Transverse colon (tissue), 4 donors: ENCODE measurements at regions not wholly inside any gene's neighbourhood (a gene's known extent, or its start where the extent isn't known, plus 50 kb on each side); places are given as distances from the start of the nearest gene placed in this dataset.

ENCODE experiments used
- DNase-seq: peaks from one replicate; pipeline ENCODE4 v3.0.0-alpha.2; 2019
- H3K27ac ChIP-seq, 4 donors: fragments of 200-600 bp; sonication (generic); 2 replicates each; pipeline ENCODE4 v1.5.1; 2016 to 2018; ENCODE audit warnings: inconsistent platforms in 4 of 4
- H3K27me3 ChIP-seq: fragments of 200-600 bp; sonication (generic); 2 replicates; pipeline ENCODE4 v1.5.1; 2017; ENCODE audit warnings: inconsistent platforms
- H3K36me3 ChIP-seq, 4 donors: fragments of 200-600 bp; sonication (generic); 2 replicates each; pipeline ENCODE4 v1.5.1; 2017 to 2019; ENCODE audit warnings: inconsistent platforms in 4 of 4
- H3K4me1 ChIP-seq, 4 donors: fragments of 200-600 bp; sonication (generic); 2 replicates each; pipeline ENCODE4 v1.5.1; 2017 to 2020; ENCODE audit warnings: inconsistent platforms in 4 of 4
- H3K4me3 ChIP-seq, 4 donors: fragments of 200-600 bp; sonication (generic); 1 replicate in 1 of 4; 2 replicates in 3 of 4; pipeline versions ENCODE4 v1.5.1 to v1.6.1; 2017 to 2019; ENCODE audit warnings: inconsistent platforms in 4 of 4
- H3K9me3 ChIP-seq, 2 donors: fragments of 200-600 bp; sonication (generic); 2 replicates each; pipeline ENCODE4 v1.5.1; 2017 to 2019; ENCODE audit warnings: inconsistent platforms in 2 of 2
- EP300 ChIP-seq: sonication (generic); formaldehyde crosslinking; IDR thresholded peaks from one replicate; pipeline ENCODE4 v1.6.1; 2017; ENCODE audit warnings: antibody characterized with exemption, low read depth
- POLR2A ChIP-seq: fragments of 450-650 bp; IDR thresholded peaks from one replicate; pipeline ENCODE4 v1.6.1; 2016; ENCODE audit warnings: antibody characterized with exemption, mild to moderate bottlenecking, moderate library complexity
- POLR2AphosphoS5 ChIP-seq, 3 donors: sonication (generic); formaldehyde crosslinking; IDR thresholded peaks; one replicate each; pipeline ENCODE4 v1.6.1; 2016; ENCODE audit warnings: antibody characterized with exemption in 3 of 3
- WGBS, 2 donors: methylation state at CpG; one replicate each; pipeline ENCODE4 v1.1.5; 2018; ENCODE audit warnings: low coverage in 1 of 2; 5-methylcytosine and 5-hydroxymethylcytosine counted together
- in situ Hi-C, 4 donors: fragments of 200-750 bp; cut with MboI; loops; one replicate each; pipeline versions ENCODE4 v1.15.0 to v1.15.1; 2017; ENCODE audit warnings: low sequenced_read_pairs in 3 of 4, low pct_ligation_motif_present in 1 of 4, low pct_unique_long_range_greater_than_20kb in 1 of 4
- intact Hi-C: fragments of 100-400 bp; cut with DNase I; formaldehyde crosslinking; loops from one replicate; pipeline ENCODE4 v1.15.1; 2023; ENCODE audit warnings: low total_unique reads
- TF ChIP-seq, protein P1 (sequence below), 5 experiments: fragments of 200-600 bp in 3 of 5; fragments of 450-650 bp in 2 of 5; sonication (generic) in 3 of 5; IDR thresholded peaks; 1 replicate in 2 of 5; 2 replicates in 3 of 5; pipeline ENCODE4 v1.5.1; 2016 to 2017; ENCODE audit warnings: antibody characterized with exemption in 5 of 5, inconsistent platforms in 3 of 5, mild to moderate bottlenecking in 2 of 5, moderate library complexity in 1 of 5

DNA sequence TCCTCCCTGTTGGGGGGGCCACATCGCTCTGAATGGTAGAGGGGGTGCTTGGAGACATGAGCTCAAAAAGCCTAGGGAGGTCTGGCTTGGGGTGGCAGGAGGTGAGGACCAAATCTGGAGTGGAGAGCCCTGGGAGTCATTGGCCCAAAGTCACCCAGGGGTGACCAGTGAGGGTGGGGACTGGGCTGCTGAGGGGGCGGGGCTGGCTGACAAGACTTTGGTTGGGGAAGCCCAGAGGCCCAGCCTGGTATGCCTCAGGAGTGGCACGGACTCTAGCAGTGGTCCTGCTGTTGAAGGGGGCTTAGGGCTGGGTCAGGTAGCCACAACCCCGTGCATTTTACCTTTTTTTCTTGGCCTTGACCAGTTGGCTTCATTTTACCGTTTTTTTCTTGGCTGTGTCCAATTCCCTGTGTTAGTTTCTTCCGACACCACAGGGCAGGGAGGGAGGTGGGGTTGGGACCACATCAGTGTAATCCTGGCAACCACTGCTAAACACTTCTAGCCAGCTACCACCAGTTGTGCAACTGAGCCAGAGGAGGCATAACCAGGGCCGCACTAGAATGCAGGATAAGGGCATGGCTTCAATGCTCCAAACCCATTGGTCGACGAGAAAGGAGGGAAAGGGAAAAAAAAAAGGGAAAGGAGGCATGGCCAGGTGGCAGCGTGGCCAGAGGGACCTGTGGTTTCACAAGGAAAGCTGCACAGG is 105.3 kb upstream of the C2CD4B start:
- Histone ChIP-seq H3K9me3 (peaks cover 28 to 33% of the 10 kb centered on the region in 2 donors), H3K36me3 (no peaks in the 10 kb centered on the region), H3K27me3 (no peaks in the 10 kb centered on the region), H3K4me1 (no peaks in the 10 kb centered on the region), H3K27ac (no peak overlapping the region), H3K4me3 (no peak overlapping the region)
- TF ChIP-seq POLR2A: no peak
- no peak for TF ChIP-seq EP300
- TF ChIP-seq, protein P1, sequence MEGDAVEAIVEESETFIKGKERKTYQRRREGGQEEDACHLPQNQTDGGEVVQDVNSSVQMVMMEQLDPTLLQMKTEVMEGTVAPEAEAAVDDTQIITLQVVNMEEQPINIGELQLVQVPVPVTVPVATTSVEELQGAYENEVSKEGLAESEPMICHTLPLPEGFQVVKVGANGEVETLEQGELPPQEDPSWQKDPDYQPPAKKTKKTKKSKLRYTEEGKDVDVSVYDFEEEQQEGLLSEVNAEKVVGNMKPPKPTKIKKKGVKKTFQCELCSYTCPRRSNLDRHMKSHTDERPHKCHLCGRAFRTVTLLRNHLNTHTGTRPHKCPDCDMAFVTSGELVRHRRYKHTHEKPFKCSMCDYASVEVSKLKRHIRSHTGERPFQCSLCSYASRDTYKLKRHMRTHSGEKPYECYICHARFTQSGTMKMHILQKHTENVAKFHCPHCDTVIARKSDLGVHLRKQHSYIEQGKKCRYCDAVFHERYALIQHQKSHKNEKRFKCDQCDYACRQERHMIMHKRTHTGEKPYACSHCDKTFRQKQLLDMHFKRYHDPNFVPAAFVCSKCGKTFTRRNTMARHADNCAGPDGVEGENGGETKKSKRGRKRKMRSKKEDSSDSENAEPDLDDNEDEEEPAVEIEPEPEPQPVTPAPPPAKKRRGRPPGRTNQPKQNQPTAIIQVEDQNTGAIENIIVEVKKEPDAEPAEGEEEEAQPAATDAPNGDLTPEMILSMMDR (IDR thresholded peaks at IDR 0.05): no peak
- TF ChIP-seq POLR2AphosphoS5 (IDR thresholded peaks at IDR 0.05): no peak
- DNase-seq: no peak
- intact Hi-C loops (no loop called here), in situ Hi-C loops (no loop called here)
- 88 to 100% methylated on average over 1 to 10 of the region's 10 CpGs for WGBS, 2 donors

DNA sequence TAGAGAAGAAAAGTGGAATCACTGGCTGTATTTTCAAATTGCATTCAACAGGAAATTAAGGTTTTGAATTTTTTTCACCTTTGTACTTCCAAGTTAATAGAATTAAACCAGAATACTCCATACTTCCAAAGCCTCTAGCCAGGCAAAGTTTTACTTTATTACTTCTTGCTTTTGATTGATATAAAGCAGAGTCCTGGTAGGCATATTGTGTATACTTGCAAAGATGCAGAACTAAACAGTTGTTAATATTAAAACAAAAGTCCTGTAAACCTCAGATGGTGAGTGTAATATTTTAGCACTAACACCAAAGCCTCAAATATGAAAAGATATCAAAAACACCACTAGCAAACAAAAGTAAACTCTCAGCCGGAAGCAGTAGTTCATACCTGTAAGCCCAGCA is 107.2 kb upstream of the C2CD4B start:
- Histone ChIP-seq H3K4me1 (no peaks in the 10 kb centered on the region), H3K27ac (no peak overlapping the region), H3K36me3 (no peaks in the 10 kb centered on the region), H3K27me3 (no peaks in the 10 kb centered on the region), H3K9me3 (peaks cover 28 to 33% of the 10 kb centered on the region in 2 donors), H3K4me3 (no peak overlapping the region)
- intact Hi-C loops (no loop called here), in situ Hi-C loops (no loop called here)
- no peak for DNase-seq
- WGBS, 2 donors: 71 to 89% methylated on average over 1 of the region's 1 CpG
- TF ChIP-seq POLR2A: no peak
- peak in 1 of 3 donors; percentile 33 for TF ChIP-seq POLR2AphosphoS5 (IDR thresholded peaks at IDR 0.05)
- TF ChIP-seq, protein P1 (IDR thresholded peaks at IDR 0.05): no peak

DNA sequence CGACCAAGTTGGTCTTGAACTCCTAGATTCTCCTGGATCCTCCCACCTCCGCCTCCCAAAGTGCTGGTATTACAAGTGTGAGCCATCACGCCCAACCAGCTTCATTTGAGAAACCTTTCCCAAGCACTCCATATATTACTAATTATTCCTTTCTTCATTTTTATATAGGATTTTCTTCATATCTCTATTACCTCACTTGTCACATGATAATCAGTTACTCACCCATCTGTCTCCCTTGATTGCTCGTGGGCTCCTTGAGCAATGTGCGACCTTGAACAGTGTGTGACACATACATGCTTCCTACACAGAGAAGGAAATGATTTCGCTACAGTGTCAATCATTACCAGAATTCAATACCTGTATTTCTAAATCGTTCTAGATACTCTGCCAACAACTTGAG is 110.7 kb upstream of the C2CD4B start:
- H3K9me3 ChIP-seq: peaks cover 3 to 5% of the 10 kb centered on the region in 2 donors
- no peaks in the 10 kb centered on the region for H3K4me1 ChIP-seq
- H3K36me3 ChIP-seq: no peaks in the 10 kb centered on the region
- intact Hi-C loops (no loop called here), in situ Hi-C loops (no loop called here)
- H3K27ac ChIP-seq: no peak overlapping the region
- TF ChIP-seq, protein P1 (IDR thresholded peaks at IDR 0.05): no peak
- TF ChIP-seq POLR2AphosphoS5 (IDR thresholded peaks at IDR 0.05) (no peak), EP300 (no peak), POLR2A (no peak)
- H3K27me3 ChIP-seq: peaks cover 4% of the 10 kb centered on the region
- DNase-seq: no peak
- H3K4me3 ChIP-seq: no peak overlapping the region
- 81 to 82% methylated on average over 7 of the region's 7 CpGs for WGBS, 2 donors

DNA sequence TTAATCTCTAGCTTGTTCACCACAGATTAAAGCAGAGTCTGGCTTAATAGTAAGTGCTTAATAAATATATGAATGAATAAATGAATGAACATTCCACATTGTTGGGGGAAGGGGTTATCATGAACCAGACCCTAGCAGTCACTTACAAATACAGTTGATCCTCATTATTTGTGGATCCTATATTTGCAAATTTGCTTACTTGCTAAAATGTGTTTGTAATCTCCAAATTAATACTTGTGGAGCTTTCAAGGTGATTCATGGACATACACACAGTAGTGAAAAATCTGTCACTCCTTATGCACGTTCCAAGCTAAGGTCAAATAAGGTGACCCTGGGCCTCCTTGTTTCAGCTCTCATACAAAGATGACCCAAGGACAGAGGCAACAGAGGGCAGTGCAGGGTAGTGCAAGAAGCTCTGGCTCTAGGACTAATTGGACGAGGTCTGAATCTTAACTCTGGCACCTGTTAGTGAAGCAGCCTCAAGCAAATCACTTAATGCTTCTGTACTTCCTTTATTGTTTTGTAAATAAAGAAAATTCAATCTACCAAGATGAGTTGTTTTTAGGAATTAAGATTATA is 112.8 kb upstream of the C2CD4B start:
- in situ Hi-C loops (no loop called here), intact Hi-C loops (no loop called here)
- no peaks in the 10 kb centered on the region for H3K9me3 ChIP-seq
- H3K4me3 ChIP-seq: no peak overlapping the region
- TF ChIP-seq, protein P1 (IDR thresholded peaks at IDR 0.05): no peak
- TF ChIP-seq EP300: no peak
- TF ChIP-seq POLR2AphosphoS5 (IDR thresholded peaks at IDR 0.05): no peak
- no peak for TF ChIP-seq POLR2A
- H3K36me3 ChIP-seq: no peaks in the 10 kb centered on the region
- WGBS, 2 donors: 73% methylated on average over 2 of the region's 2 CpGs; no CpG with 5 or more reads in 1 of the 2 donors
- H3K27ac ChIP-seq: no peak overlapping the region
- H3K27me3 ChIP-seq: peaks cover 6% of the 10 kb centered on the region
- DNase-seq: no peak
- H3K4me1 ChIP-seq: no peaks in the 10 kb centered on the region
